H9 (cell line): ENCODE measurements at regions not wholly inside any gene's neighbourhood (a gene's known extent, or its start where the extent isn't known, plus 50 kb on each side); places are given as distances from the start of the nearest gene placed in this dataset.

Experiments
- DNase-seq: peaks from one replicate; pipeline ENCODE4 v3.0.0-alpha.2; 2017
- H2AFZ ChIP-seq: one replicate; pipeline ENCODE4 v1.6.1; 2013; ENCODE audit warnings: mild to moderate bottlenecking, low read length, control low read depth, moderate library complexity
- H2AK5ac ChIP-seq: 2 replicates; pipeline ENCODE4 v1.6.1; 2013; ENCODE audit warnings: low read length, control low read depth, mixed read lengths; ENCODE audit not compliant: insufficient read length
- H2BK120ac ChIP-seq: one replicate; pipeline ENCODE4 v1.6.1; 2013; ENCODE audit warnings: low read depth, mild to moderate bottlenecking, low read length, control low read depth, inconsistent platforms; ENCODE audit not compliant: poor library complexity, severe bottlenecking
- H2BK12ac ChIP-seq: 2 replicates; pipeline ENCODE4 v1.6.1; 2013; ENCODE audit warnings: low read length, control low read depth, mixed read lengths, low read depth; ENCODE audit not compliant: insufficient read length
- H2BK15ac ChIP-seq: 2 replicates; pipeline ENCODE4 v1.6.1; 2013; ENCODE audit warnings: low read depth, low read length, control low read depth
- H2BK20ac ChIP-seq: one replicate; pipeline ENCODE4 v1.6.1; 2013; ENCODE audit warnings: low read depth, mild to moderate bottlenecking, low read length, control low read depth, inconsistent platforms; ENCODE audit not compliant: poor library complexity, severe bottlenecking
- H2BK5ac ChIP-seq: 2 replicates; pipeline ENCODE4 v1.6.1; 2013; ENCODE audit warnings: low read length, control low read depth, mixed read lengths; ENCODE audit not compliant: insufficient read length
- H3K14ac ChIP-seq: 2 replicates; pipeline ENCODE4 v1.6.1; 2013; ENCODE audit warnings: low read length, control low read depth; ENCODE audit not compliant: insufficient read depth
- H3K18ac ChIP-seq: 2 replicates; pipeline ENCODE4 v1.6.1; 2013; ENCODE audit warnings: low read depth, mild to moderate bottlenecking, mixed read lengths, low read length, control low read depth; ENCODE audit not compliant: insufficient read length
- H3K23ac ChIP-seq: 2 replicates; pipeline ENCODE4 v1.6.1; 2013; ENCODE audit warnings: low read length, control low read depth, mixed read lengths, low read depth; ENCODE audit not compliant: insufficient read length
- H3K23me2 ChIP-seq: 2 replicates; pipeline ENCODE4 v1.6.1; 2013; ENCODE audit warnings: low read depth, mild to moderate bottlenecking, mixed read lengths, low read length, control low read depth; ENCODE audit not compliant: insufficient read length, poor library complexity, severe bottlenecking
- H3K27ac ChIP-seq: 2 replicates; pipeline ENCODE4 v1.5.1; 2013; ENCODE audit warnings: low read length, control low read depth, mixed read lengths, low read depth; ENCODE audit not compliant: insufficient read length
- H3K27me3 ChIP-seq: 2 replicates; pipeline ENCODE4 v1.6.1; 2013; ENCODE audit warnings: low read length, control low read depth, inconsistent platforms; ENCODE audit not compliant: insufficient read depth
- H3K4ac ChIP-seq: 2 replicates; pipeline ENCODE4 v1.6.1; 2013; ENCODE audit warnings: low read depth, mild to moderate bottlenecking, control low read depth, inconsistent platforms, low read length, moderate library complexity
- H3K4me1 ChIP-seq: 2 replicates; pipeline ENCODE4 v1.6.1; 2013; ENCODE audit warnings: low read length, control low read depth, inconsistent platforms; ENCODE audit not compliant: insufficient read depth
- H3K4me2 ChIP-seq: 2 replicates; pipeline ENCODE4 v1.6.1; 2013; ENCODE audit warnings: low read length, control low read depth, mixed read lengths; ENCODE audit not compliant: insufficient read length, insufficient read depth
- H3K56ac ChIP-seq: 2 replicates; pipeline ENCODE4 v1.6.1; 2013; ENCODE audit warnings: low read depth, mild to moderate bottlenecking, mixed read lengths, low read length, control low read depth; ENCODE audit not compliant: insufficient read length
- H3K79me1 ChIP-seq: 2 replicates; pipeline ENCODE4 v1.6.1; 2013; ENCODE audit warnings: low read depth, mild to moderate bottlenecking, moderate library complexity, low read length, control low read depth, inconsistent platforms; ENCODE audit not compliant: insufficient read depth, poor library complexity, severe bottlenecking
- H3K79me2 ChIP-seq: 2 replicates; pipeline ENCODE4 v1.6.1; 2013; ENCODE audit warnings: low read length, control low read depth, inconsistent platforms; ENCODE audit not compliant: insufficient read depth
- H3K9ac ChIP-seq: 2 replicates; pipeline ENCODE4 v1.6.1; 2013; ENCODE audit warnings: low read length, control low read depth, mixed read lengths; ENCODE audit not compliant: insufficient read length; ENCODE audit errors: extremely low read depth
- H3K9me3 ChIP-seq: one replicate; pipeline ENCODE4 v1.6.1; 2013; ENCODE audit warnings: low read depth, low read length, inconsistent platforms; ENCODE audit not compliant: control insufficient read depth
- H3T11ph ChIP-seq: one replicate; pipeline ENCODE4 v1.6.1; 2013; ENCODE audit warnings: mild to moderate bottlenecking, low read length, control low read depth, inconsistent platforms
- H4K20me1 ChIP-seq: one replicate; pipeline ENCODE4 v1.6.1; 2013; ENCODE audit not compliant: control insufficient read depth, insufficient read length, insufficient read depth
- H4K5ac ChIP-seq: 2 replicates; pipeline ENCODE4 v1.6.1; 2013; ENCODE audit warnings: low read depth, mild to moderate bottlenecking, mixed read lengths, low read length, control low read depth; ENCODE audit not compliant: insufficient read length
- H4K8ac ChIP-seq: replicated peaks from 2 replicates; pipeline ENCODE4 v1.6.1; 2013; ENCODE audit warnings: low read length, control low read depth, mixed read lengths, low read depth; ENCODE audit not compliant: insufficient read length
- H4K91ac ChIP-seq: 2 replicates; pipeline ENCODE4 v1.6.1; 2013; ENCODE audit warnings: low read depth, mild to moderate bottlenecking, moderate library complexity, mixed read lengths, low read length, control low read depth; ENCODE audit not compliant: insufficient read length
- H3K27ac Mint-ChIP-seq, 3 experiments: 2 replicates in 2 of 3; 3 replicates in 1 of 3; pipeline ENCODE4 v1.8.0; 2020 to 2021; ENCODE audit warnings: mixed read lengths in 3 of 3, mild to moderate bottlenecking in 1 of 3, moderate library complexity in 1 of 3
- H3K27me3 Mint-ChIP-seq: 2 replicates; pipeline ENCODE4 v1.8.0; 2021; ENCODE audit warnings: low read depth, mild to moderate bottlenecking, moderate library complexity, mixed read lengths
- H3K36me3 Mint-ChIP-seq, 3 experiments: 2 replicates in 2 of 3; 3 replicates in 1 of 3; pipeline ENCODE4 v1.8.0; 2020 to 2021; ENCODE audit warnings: low read depth in 3 of 3, mixed read lengths in 3 of 3; ENCODE audit not compliant: insufficient read depth in 1 of 3
- H3K4me1 Mint-ChIP-seq, 2 experiments: 2 replicates each; pipeline ENCODE4 v1.8.0; 2020; ENCODE audit warnings: mixed read lengths in 2 of 2
- H3K4me3 Mint-ChIP-seq, 2 experiments: 2 replicates in 1 of 2; 3 replicates in 1 of 2; pipeline ENCODE4 v1.8.0; 2020 to 2021; ENCODE audit warnings: mild to moderate bottlenecking in 2 of 2, mixed read lengths in 2 of 2, moderate library complexity in 1 of 2
- H3K9me3 Mint-ChIP-seq, 2 experiments: 2 replicates in 1 of 2; 3 replicates in 1 of 2; pipeline ENCODE4 v1.8.0; 2020; ENCODE audit warnings: mild to moderate bottlenecking in 2 of 2, mixed read lengths in 2 of 2, moderate library complexity in 1 of 2
- CTCF ChIP-seq: fragments of 200-600 bp; sonication (generic); conservative IDR thresholded peaks from 3 replicates; pipeline ENCODE4 v1.8.0; 2021; ENCODE audit warnings: antibody characterized with exemption, mild to moderate bottlenecking
- WGBS: extraction: QIAGEN DNeasy Blood & Tissue Kit; methylation state at CpG from one replicate; pipeline ENCODE4 v1.1.7; 2013; ENCODE audit warnings: missing lambda C conversion rate, low lambda C conversion rate, mixed read lengths; ENCODE audit not compliant: insufficient read length; ENCODE audit errors: extremely low coverage; 5-methylcytosine and 5-hydroxymethylcytosine counted together

- Histone ChIP-seq H3K27me3 (no peaks in the 10 kb centered on the region; the same call in 1 of the 2 replicates), H3K4me1 (peaks cover 6% of the 10 kb centered on the region; the same call in 1 of the 2 replicates), H3K79me1 (no peaks in the 10 kb centered on the region), H3K9me3 (no peaks in the 10 kb centered on the region), H2BK20ac (no peak overlapping the region), H2BK120ac (no peak overlapping the region), H3K18ac (no peak overlapping the region), H3K14ac (no peak overlapping the region), H2BK5ac (no peak overlapping the region), H3K4me2 (no peak overlapping the region), H3K27ac (no peak overlapping the region), H3K23ac (no peak overlapping the region), H3K79me2 (no peaks in the 10 kb centered on the region), H3K9ac (no peak overlapping the region), H4K20me1 (no peaks in the 10 kb centered on the region), H4K8ac (no peak overlapping the region), H4K91ac (no peak overlapping the region), H2AK5ac (no peak overlapping the region), H2AFZ (no peak overlapping the region), H2BK12ac (no peak overlapping the region), H2BK15ac (no peak overlapping the region), H3K4ac (no peak overlapping the region), H3K23me2 (no peaks in the 10 kb centered on the region), H4K5ac (no peak overlapping the region), H3T11ph (no peak overlapping the region), H3K56ac (no peak overlapping the region)
- H3K27ac Mint-ChIP-seq: peak overlapping the region in 1 of 3 experiments; percentile 10; a peak in 1 of 7 replicates
- H3K9me3 Mint-ChIP-seq: no peaks in the 10 kb centered on the region
- peaks cover 31% of the 10 kb centered on the region in 2 experiments for H3K4me1 Mint-ChIP-seq
- TF ChIP-seq CTCF: no peak
- no CpG with 5 or more reads among the region's 1 CpG for WGBS
- no peaks in the 10 kb centered on the region for H3K36me3 Mint-ChIP-seq
- H3K4me3 Mint-ChIP-seq: no peak overlapping the region
- H3K27me3 Mint-ChIP-seq: no peaks in the 10 kb centered on the region; the same call in 1 of the 2 replicates
- DNase-seq: no peak
Observed at GRCh38 chr2:48194641-48195040, 119.8 kb upstream of the FOXN2 start.
